Chondrocyte (in vitro differentiated cells): ENCODE measurements at regions not wholly inside any gene's neighbourhood (a gene's known extent, or its start where the extent isn't known, plus 50 kb on each side); places are given as distances from the start of the nearest gene placed in this dataset.

Experiments used
- DNase-seq: peaks from one replicate; pipeline ENCODE4 v3.0.0; 2021; ENCODE audit warnings: mixed read lengths, low spot score
- H3K27ac Mint-ChIP-seq: one replicate; pipeline ENCODE4 v1.8.0; 2021; ENCODE audit warnings: mild to moderate bottlenecking, moderate library complexity, mixed read lengths; ENCODE audit not compliant: unreplicated experiment
- H3K27me3 Mint-ChIP-seq: 2 replicates; pipeline ENCODE4 v1.8.0; 2021; ENCODE audit warnings: low read depth, mixed read lengths
- H3K36me3 Mint-ChIP-seq: 2 replicates; pipeline ENCODE4 v1.8.0; 2021; ENCODE audit warnings: low read depth, mixed read lengths
- H3K4me1 Mint-ChIP-seq: 2 replicates; pipeline ENCODE4 v1.8.0; 2021; ENCODE audit warnings: low read depth, mild to moderate bottlenecking, mixed read lengths
- H3K4me3 Mint-ChIP-seq: one replicate; pipeline ENCODE4 v1.8.0; 2021; ENCODE audit warnings: mild to moderate bottlenecking, moderate library complexity, mixed read lengths; ENCODE audit not compliant: unreplicated experiment
- H3K9me3 Mint-ChIP-seq: 2 replicates; pipeline ENCODE4 v1.8.0; 2021; ENCODE audit warnings: low read depth, mixed read lengths
- TF ChIP-seq, protein P1 (sequence below): fragments of 200-600 bp; sonication (generic); IDR thresholded peaks from 2 replicates; pipeline ENCODE4 v1.5.0; 2021; ENCODE audit warnings: antibody characterized with exemption, mild to moderate bottlenecking, moderate library complexity

- Mint-ChIP-seq H3K9me3 (no peaks in the 10 kb centered on the region), H3K36me3 (no peaks in the 10 kb centered on the region), H3K27ac (no peak overlapping the region), H3K4me1 (no peaks in the 10 kb centered on the region), H3K4me3 (no peak overlapping the region), H3K27me3 (peaks cover 7% of the 10 kb centered on the region)
- no peak for DNase-seq
- TF ChIP-seq, protein P1, sequence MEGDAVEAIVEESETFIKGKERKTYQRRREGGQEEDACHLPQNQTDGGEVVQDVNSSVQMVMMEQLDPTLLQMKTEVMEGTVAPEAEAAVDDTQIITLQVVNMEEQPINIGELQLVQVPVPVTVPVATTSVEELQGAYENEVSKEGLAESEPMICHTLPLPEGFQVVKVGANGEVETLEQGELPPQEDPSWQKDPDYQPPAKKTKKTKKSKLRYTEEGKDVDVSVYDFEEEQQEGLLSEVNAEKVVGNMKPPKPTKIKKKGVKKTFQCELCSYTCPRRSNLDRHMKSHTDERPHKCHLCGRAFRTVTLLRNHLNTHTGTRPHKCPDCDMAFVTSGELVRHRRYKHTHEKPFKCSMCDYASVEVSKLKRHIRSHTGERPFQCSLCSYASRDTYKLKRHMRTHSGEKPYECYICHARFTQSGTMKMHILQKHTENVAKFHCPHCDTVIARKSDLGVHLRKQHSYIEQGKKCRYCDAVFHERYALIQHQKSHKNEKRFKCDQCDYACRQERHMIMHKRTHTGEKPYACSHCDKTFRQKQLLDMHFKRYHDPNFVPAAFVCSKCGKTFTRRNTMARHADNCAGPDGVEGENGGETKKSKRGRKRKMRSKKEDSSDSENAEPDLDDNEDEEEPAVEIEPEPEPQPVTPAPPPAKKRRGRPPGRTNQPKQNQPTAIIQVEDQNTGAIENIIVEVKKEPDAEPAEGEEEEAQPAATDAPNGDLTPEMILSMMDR: no peak
These were observed 479.4 kb upstream of the SYNCRIP start for GRCh38 chr6:86122086-86122485.

GRCh38 chr6:86118271-86118670 is 475.6 kb upstream of the SYNCRIP start:
- Mint-ChIP-seq H3K27ac (no peak overlapping the region), H3K4me3 (no peak overlapping the region), H3K36me3 (no peaks in the 10 kb centered on the region), H3K9me3 (peaks cover 3% of the 10 kb centered on the region), H3K4me1 (no peaks in the 10 kb centered on the region), H3K27me3 (peaks cover 5% of the 10 kb centered on the region)
- DNase-seq: no peak
- TF ChIP-seq, protein P1: no peak

DNA sequence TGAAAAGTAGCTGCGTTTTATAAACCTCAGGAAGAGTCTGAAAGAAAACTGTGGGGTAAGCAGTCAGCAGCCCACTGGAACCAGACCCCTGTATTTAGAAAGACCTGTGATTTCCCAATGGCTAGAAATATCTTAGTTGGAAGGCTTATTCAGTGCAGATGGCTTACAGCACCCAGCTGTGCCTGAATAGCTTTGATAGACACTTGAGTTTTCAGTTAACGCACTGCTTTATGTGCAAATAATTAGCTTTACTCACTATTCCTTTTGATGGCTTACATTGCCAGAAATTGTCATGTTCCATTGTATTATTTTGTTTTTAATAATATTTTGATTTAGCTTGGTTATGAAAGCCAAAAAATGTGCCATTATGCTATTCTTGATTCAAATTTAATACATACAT is 465.3 kb upstream of the SYNCRIP start:
- Mint-ChIP-seq H3K4me1 (no peaks in the 10 kb centered on the region), H3K36me3 (no peaks in the 10 kb centered on the region), H3K9me3 (peaks cover 26% of the 10 kb centered on the region), H3K4me3 (no peak overlapping the region), H3K27me3 (no peaks in the 10 kb centered on the region), H3K27ac (no peak overlapping the region)
- TF ChIP-seq, protein P1: no peak
- no peak for DNase-seq

- TF ChIP-seq, protein P1: no peak
- Mint-ChIP-seq H3K4me1 (no peaks in the 10 kb centered on the region), H3K36me3 (no peaks in the 10 kb centered on the region), H3K4me3 (no peak overlapping the region), H3K27me3 (no peaks in the 10 kb centered on the region), H3K9me3 (peaks cover 21% of the 10 kb centered on the region), H3K27ac (no peak overlapping the region)
- no peak for DNase-seq
These were observed 445.3 kb upstream of the SYNCRIP start for GRCh38 chr6:86087954-86088353.

- Mint-ChIP-seq H3K27ac (no peak overlapping the region), H3K27me3 (no peaks in the 10 kb centered on the region), H3K4me3 (no peak overlapping the region), H3K36me3 (no peaks in the 10 kb centered on the region), H3K9me3 (peaks cover under 1% of the 10 kb centered on the region), H3K4me1 (no peaks in the 10 kb centered on the region)
- TF ChIP-seq, protein P1: no peak
- no peak for DNase-seq
These were observed 437.3 kb upstream of the SYNCRIP start for GRCh38 chr6:86079938-86080337.
